ENCODE measurements at regions not wholly inside any gene's neighbourhood (a gene's known extent, or its start where the extent isn't known, plus 50 kb on each side); places are given as distances from the start of the nearest gene placed in this dataset.

- ATAC-seq (no peak), DNase-seq (no peak)
- Histone ChIP-seq H3K27me3 (no peaks in the 10 kb centered on the region), H3K9me3 (no peaks in the 10 kb centered on the region), H3K4me1 (no peaks in the 10 kb centered on the region), H3K4me3 (no peak overlapping the region), H3K36me3 (no peaks in the 10 kb centered on the region), H3K27ac (no peak overlapping the region)
- no peak for TF ChIP-seq CTCF (IDR thresholded peaks at IDR 0.05)
- intact Hi-C loops (cut with DNase I) = no loop called here
These were observed 113.6 kb upstream of the EEA1 start for GRCh38 chr12:93042684-93043083.

- Histone ChIP-seq H3K36me3 (no peaks in the 10 kb centered on the region), H3K4me3 (no peak overlapping the region), H3K4me1 (no peaks in the 10 kb centered on the region), H3K9me3 (no peaks in the 10 kb centered on the region), H3K27ac (no peak overlapping the region), H3K27me3 (no peaks in the 10 kb centered on the region)
- TF ChIP-seq CTCF (IDR thresholded peaks at IDR 0.05) = no peak
- DNase-seq = no peak
- intact Hi-C loops (cut with DNase I) = no loop called here
- no peak for ATAC-seq
These were observed 114.2 kb upstream of the EEA1 start for GRCh38 chr12:93043192-93043876.

- no peaks in the 10 kb centered on the region for H3K9me3 ChIP-seq
- intact Hi-C loops (cut with DNase I) = no loop called here
- H3K36me3 ChIP-seq = no peaks in the 10 kb centered on the region
- H3K4me1 ChIP-seq = no peaks in the 10 kb centered on the region
- H3K4me3 ChIP-seq = no peak overlapping the region
- no peak for DNase-seq
- ATAC-seq = no peak
- H3K27ac ChIP-seq = no peak overlapping the region
- H3K27me3 ChIP-seq = no peaks in the 10 kb centered on the region
- TF ChIP-seq CTCF (IDR thresholded peaks at IDR 0.05) = no peak
These were observed 114.7 kb upstream of the EEA1 start for GRCh38 chr12:93043877-93044209.

- Histone ChIP-seq H3K4me3 (no peak overlapping the region), H3K27ac (no peak overlapping the region), H3K27me3 (no peaks in the 10 kb centered on the region), H3K4me1 (no peaks in the 10 kb centered on the region), H3K36me3 (no peaks in the 10 kb centered on the region), H3K9me3 (no peaks in the 10 kb centered on the region)
- no peak for TF ChIP-seq CTCF (IDR thresholded peaks at IDR 0.05)
- intact Hi-C loops (cut with DNase I) = no loop called here
- DNase-seq = no peak
- ATAC-seq = no peak
These were observed 118.0 kb upstream of the EEA1 start for GRCh38 chr12:93047118-93047517.

- ATAC-seq = no peak
- no peak for DNase-seq
- no peak overlapping the region for H3K27ac ChIP-seq
- intact Hi-C loops (cut with DNase I) = no loop called here
- no peaks in the 10 kb centered on the region for H3K4me1 ChIP-seq
- no peak overlapping the region for H3K4me3 ChIP-seq
- H3K36me3 ChIP-seq = no peaks in the 10 kb centered on the region
- no peaks in the 10 kb centered on the region for H3K9me3 ChIP-seq
- H3K27me3 ChIP-seq = no peaks in the 10 kb centered on the region
- TF ChIP-seq CTCF (IDR thresholded peaks at IDR 0.05) = no peak
These were observed 119.6 kb upstream of the EEA1 start for GRCh38 chr12:93048656-93049055.

Data from left lung (tissue), 4 donors.